ENCODE measurements at regions not wholly inside any gene's neighbourhood (a gene's known extent, or its start where the extent isn't known, plus 50 kb on each side); places are given as distances from the start of the nearest gene placed in this dataset.

GRCh38 chrX:130552444-130553073 is 150.8 kb downstream of the RBMX2 start:
- H3K4me3 ChIP-seq (ENCODE audit: control insufficient read depth, low read depth, low read length) = no peak overlapping the region
- TF ChIP-seq CTCF (conservative IDR thresholded peaks at IDR 0.05; ENCODE audit: control insufficient read depth, insufficient read depth, low read depth, low read length) = no peak
- no peak for DNase-seq (ENCODE audit: low read depth)

GRCh38 chrX:130555341-130555740 is 153.6 kb downstream of the RBMX2 start:
- TF ChIP-seq CTCF (conservative IDR thresholded peaks at IDR 0.05; ENCODE audit: control insufficient read depth, insufficient read depth, low read depth, low read length) = no peak

GRCh38 chrX:130555757-130556156 is 154.0 kb downstream of the RBMX2 start:
- no peak for DNase-seq (ENCODE audit: low read depth)
- no peak for TF ChIP-seq CTCF (conservative IDR thresholded peaks at IDR 0.05; ENCODE audit: control insufficient read depth, insufficient read depth, low read depth, low read length)
- H3K4me3 ChIP-seq (ENCODE audit: control insufficient read depth, low read depth, low read length) = no peak overlapping the region

More at GRCh38 chrX:130555341-130555740, 153.6 kb downstream of the RBMX2 start:
- DNase-seq (ENCODE audit: low read depth) = peak; percentile 84
- H3K4me3 ChIP-seq (ENCODE audit: control insufficient read depth, low read depth, low read length) = no peak overlapping the region

GRCh38 chrX:130556951-130557350 is 155.2 kb downstream of the RBMX2 start:
- DNase-seq (ENCODE audit: low read depth) = no peak
- H3K4me3 ChIP-seq (ENCODE audit: control insufficient read depth, low read depth, low read length) = no peak overlapping the region
- no peak for TF ChIP-seq CTCF (conservative IDR thresholded peaks at IDR 0.05; ENCODE audit: control insufficient read depth, insufficient read depth, low read depth, low read length)

GRCh38 chrX:130560544-130560943 is 158.8 kb downstream of the RBMX2 start:
- no peak for DNase-seq (ENCODE audit: low read depth)
- H3K4me3 ChIP-seq (ENCODE audit: control insufficient read depth, low read depth, low read length) = no peak overlapping the region
- TF ChIP-seq CTCF (conservative IDR thresholded peaks at IDR 0.05; ENCODE audit: control insufficient read depth, insufficient read depth, low read depth, low read length) = no peak

- no peak for TF ChIP-seq CTCF (conservative IDR thresholded peaks at IDR 0.05; ENCODE audit: control insufficient read depth, insufficient read depth, low read depth, low read length)
- DNase-seq (ENCODE audit: low read depth) = no peak
- no peak overlapping the region for H3K4me3 ChIP-seq (ENCODE audit: control insufficient read depth, low read depth, low read length)
Observed at GRCh38 chrX:130561930-130562329, 160.1 kb downstream of the RBMX2 start.

GRCh38 chrX:130563476-130563875 is 161.7 kb downstream of the RBMX2 start:
- TF ChIP-seq CTCF (conservative IDR thresholded peaks at IDR 0.05; ENCODE audit: control insufficient read depth, insufficient read depth, low read depth, low read length) = no peak
- no peak overlapping the region for H3K4me3 ChIP-seq (ENCODE audit: control insufficient read depth, low read depth, low read length)
- DNase-seq (ENCODE audit: low read depth) = no peak
